ENCODE measurements at regions not wholly inside any gene's neighbourhood (a gene's known extent, or its start where the extent isn't known, plus 50 kb on each side); places are given as distances from the start of the nearest gene placed in this dataset.

- DNase-seq (ENCODE audit: low read depth), result no peak
These were observed 75.7 kb upstream of the FOXP4 start for GRCh38 chr6:41470331-41471063.

GRCh38 chr6:41471064-41471895 is 74.9 kb upstream of the FOXP4 start:
- no peak for DNase-seq (ENCODE audit: low read depth)

GRCh38 chr6:41474213-41474933 is 71.8 kb upstream of the FOXP4 start:
- no peak for DNase-seq (ENCODE audit: low read depth)

- DNase-seq (ENCODE audit: low read depth), result no peak
These were observed 71.0 kb upstream of the FOXP4 start for GRCh38 chr6:41475164-41475563.

- no peak for DNase-seq (ENCODE audit: low read depth)
These were observed 70.3 kb upstream of the FOXP4 start for GRCh38 chr6:41475737-41476357.

- DNase-seq (ENCODE audit: low read depth), result no peak
These were observed 69.8 kb upstream of the FOXP4 start for GRCh38 chr6:41476401-41476800.

GRCh38 chr6:41477572-41477971 is 68.6 kb upstream of the FOXP4 start:
- DNase-seq (ENCODE audit: low read depth), result no peak

- no peak for DNase-seq (ENCODE audit: low read depth)
These were observed 62.2 kb upstream of the FOXP4 start for GRCh38 chr6:41483943-41484342.

- DNase-seq (ENCODE audit: low read depth), result no peak
These were observed 58.2 kb upstream of the FOXP4 start for GRCh38 chr6:41487860-41488432.

- peak; percentile 27 for DNase-seq (ENCODE audit: low read depth)
These were observed 57.6 kb upstream of the FOXP4 start for GRCh38 chr6:41488433-41489119.

GRCh38 chr6:41489120-41489851 is 56.9 kb upstream of the FOXP4 start:
- no peak for DNase-seq (ENCODE audit: low read depth)

- no peak for DNase-seq (ENCODE audit: low read depth)
These were observed 53.8 kb upstream of the FOXP4 start for GRCh38 chr6:41492261-41492891.

GRCh38 chr6:41494212-41495110 is 51.7 kb upstream of the FOXP4 start:
- no peak for DNase-seq (ENCODE audit: low read depth)

Data from GM04503 (cell line).